GM19025 (cell line): ENCODE measurements at regions not wholly inside any gene's neighbourhood (a gene's known extent, or its start where the extent isn't known, plus 50 kb on each side); places are given as distances from the start of the nearest gene placed in this dataset.
"Not testable (repeated sequence)": the region's sequence is repeated elsewhere in the genome, so short reads cannot be mapped to it uniquely, and the experiment has no call there.

Experiments
- ATAC-seq: cut with Tn5 transposase; IDR thresholded peaks from one replicate; pipeline ENCODE4 v1.9.1; 2021; ENCODE audit warnings: mild to moderate bottlenecking, low read depth, moderate library complexity; ENCODE audit not compliant: unreplicated experiment

- no peak for ATAC-seq
Measured at GRCh38 chr1:188826800-188827199, 1650.9 kb downstream of the BRINP3 start.

DNA sequence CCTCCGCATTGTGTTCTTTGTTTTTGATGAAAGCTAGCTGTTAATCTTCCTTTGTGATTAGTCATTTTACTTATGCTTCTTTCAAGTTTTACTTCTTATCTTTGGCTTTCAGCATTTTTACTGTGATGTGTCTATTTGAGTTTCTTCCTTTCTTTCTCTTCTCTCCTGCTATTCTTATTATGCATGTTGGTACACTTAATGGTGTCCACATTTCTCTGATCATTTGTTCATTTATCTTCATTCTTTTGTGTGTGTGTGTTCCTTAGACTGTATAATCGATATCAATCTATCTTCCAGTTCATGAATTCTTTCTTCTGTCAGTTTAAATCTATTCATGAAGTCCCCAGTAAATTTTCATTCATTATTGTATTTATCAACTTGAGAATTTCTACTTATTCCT, 1650.3 kb downstream of the BRINP3 start:
- ATAC-seq = no peak

- ATAC-seq = not testable (repeated sequence)
Measured at GRCh38 chr1:188841111-188841696, 1636.5 kb downstream of the BRINP3 start.

- no peak for ATAC-seq
Measured at GRCh38 chr1:188846468-188846867, 1631.2 kb downstream of the BRINP3 start.

DNA sequence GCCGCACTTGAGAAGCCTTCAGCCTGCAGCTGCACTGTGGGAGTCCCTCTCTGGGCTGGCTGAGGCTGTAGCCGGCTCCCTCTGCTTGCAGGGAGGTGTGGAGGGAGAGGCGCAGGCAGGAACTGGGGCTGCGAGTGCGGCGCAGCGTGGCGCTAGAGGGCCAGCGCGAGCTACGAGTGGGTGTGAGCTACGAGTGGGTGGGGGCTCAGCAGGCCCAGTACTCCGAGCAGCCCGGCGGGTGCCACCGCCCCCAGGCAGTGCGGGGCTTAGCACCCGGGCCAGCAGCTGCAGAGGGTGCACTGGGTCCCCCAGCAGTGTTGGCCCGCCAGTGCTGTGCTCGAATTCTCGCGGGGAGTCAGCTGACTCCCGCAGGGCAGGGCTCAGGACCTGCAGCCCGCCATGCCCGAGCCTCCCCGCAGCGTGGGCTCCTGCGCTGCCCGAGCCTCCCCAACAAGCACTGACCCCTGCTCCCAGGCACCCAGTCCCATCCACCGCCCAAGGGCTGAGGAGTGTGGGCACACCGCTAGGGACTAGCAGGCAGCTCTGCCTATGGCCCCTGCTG, 1620.1 kb downstream of the BRINP3 start:
- no peak for ATAC-seq

DNA sequence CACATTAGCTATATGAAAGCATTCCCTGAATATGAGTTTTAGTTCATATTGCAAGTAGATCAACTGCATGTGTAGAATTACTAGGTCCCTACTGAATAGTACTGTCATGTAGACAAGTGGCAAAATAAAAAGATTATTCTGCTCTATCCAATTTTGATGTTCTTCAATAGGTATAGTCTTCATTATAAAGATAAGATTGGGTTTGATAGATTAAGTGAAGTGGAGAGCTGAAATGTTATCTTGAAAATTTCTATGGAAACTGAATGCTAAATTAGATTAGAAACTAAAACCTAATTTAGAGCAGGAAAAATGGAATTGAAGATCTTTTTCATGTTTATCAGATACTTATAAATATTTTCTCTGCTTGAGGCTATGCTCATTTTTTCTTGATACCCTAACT, 1610.0 kb downstream of the BRINP3 start:
- no peak for ATAC-seq

GRCh38 chr1:188871164-188871563, 1606.5 kb downstream of the BRINP3 start:
- ATAC-seq = no peak

DNA sequence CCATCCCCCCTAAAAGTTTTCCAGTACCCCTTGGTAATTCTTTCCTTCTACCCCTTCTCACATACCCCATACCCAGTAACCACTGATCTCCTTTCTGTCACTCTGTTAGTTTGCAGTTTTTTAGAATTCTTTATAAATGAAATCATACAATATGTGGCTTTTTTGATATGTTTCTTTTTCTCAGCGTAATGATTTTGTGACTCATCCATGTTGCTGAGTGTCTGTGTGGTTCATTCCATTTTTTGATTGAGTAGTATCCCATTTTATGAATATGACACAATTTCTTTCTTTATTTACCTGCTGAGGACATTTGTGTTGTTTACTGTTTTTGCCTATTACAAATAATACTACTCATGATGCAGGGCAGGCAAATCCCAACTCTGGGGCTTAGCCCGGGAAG, 1605.3 kb downstream of the BRINP3 start:
- no peak for ATAC-seq

DNA sequence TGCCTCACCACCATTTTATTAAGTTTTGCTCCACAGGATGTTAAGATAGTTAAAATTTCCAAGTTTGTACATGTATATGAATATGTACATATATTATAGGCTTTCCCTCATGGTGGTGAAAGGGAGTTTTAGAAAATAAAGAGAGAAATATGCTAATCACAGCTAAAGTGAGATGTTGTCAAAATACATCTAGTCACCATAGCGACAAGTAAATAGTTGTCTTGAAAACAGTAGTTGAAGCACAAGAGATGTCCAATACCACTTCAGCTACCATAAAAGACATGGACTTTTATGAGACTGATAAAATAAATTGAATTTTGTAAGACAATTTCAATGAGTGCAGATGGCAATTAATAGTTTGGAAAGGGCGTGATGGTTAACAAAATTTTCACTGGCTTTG, 1600.0 kb downstream of the BRINP3 start:
- no peak for ATAC-seq

- ATAC-seq = no peak
Measured at GRCh38 chr1:188888386-188888785, 1589.3 kb downstream of the BRINP3 start.

GRCh38 chr1:188889166-188889565, 1588.5 kb downstream of the BRINP3 start:
- ATAC-seq = no peak

- no peak for ATAC-seq
Measured at GRCh38 chr1:188891958-188892357, 1585.7 kb downstream of the BRINP3 start.

DNA sequence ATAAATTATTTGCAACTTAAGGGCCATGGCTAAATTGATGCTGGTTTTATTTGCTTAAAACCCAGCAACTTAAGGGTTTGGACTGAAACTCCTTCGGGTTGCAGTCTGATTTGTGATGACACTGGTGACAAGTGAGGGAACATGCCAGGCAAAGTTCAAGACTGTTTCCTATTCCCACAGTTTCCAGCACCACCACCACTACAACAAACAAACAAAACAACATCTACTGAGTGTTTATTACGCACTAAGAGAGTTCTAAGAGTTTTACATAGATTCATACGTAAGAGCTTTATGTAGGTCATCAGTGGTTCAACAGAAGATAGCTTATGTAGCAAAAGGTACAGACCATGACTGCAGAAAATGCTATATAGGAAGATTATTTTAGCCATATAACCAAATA, 1582.1 kb downstream of the BRINP3 start:
- no peak for ATAC-seq

- no peak for ATAC-seq
Measured at GRCh38 chr1:188903241-188903640, 1574.4 kb downstream of the BRINP3 start.

- no peak for ATAC-seq
Measured at GRCh38 chr1:188904201-188904600, 1573.5 kb downstream of the BRINP3 start.

GRCh38 chr1:188906921-188907641, 1570.6 kb downstream of the BRINP3 start:
- no peak for ATAC-seq

GRCh38 chr1:188930382-188930781, 1547.3 kb downstream of the BRINP3 start:
- ATAC-seq = no peak

- ATAC-seq = no peak
Measured at GRCh38 chr1:188931506-188931905, 1546.2 kb downstream of the BRINP3 start.

DNA sequence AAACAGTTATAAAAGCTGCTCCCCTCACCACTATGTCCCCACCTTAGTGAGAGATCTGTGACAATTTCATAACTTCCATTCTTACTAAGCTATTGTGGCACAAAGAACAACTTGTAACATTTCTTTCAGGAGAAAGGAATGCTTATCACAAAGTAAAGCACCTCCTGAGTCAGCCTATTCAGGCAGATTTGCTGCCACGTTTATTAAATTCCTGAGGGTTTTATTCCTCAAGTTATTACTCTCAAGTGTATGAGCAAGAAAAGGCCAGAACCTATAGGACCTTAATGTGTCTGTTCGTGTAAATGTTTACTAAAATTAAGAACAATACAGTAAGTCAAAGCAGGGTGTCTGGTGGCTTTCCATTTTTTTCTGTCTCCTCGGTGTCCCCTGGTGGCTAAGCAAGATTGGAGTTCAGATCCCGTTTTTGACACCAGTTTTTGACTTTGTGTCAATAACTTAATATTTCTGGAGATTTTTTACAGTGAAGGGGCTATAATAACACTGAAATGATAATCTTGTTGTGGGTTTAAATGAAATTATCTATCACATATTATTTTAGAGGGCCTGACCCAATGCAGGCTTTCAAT, 1539.6 kb downstream of the BRINP3 start:
- no peak for ATAC-seq

DNA sequence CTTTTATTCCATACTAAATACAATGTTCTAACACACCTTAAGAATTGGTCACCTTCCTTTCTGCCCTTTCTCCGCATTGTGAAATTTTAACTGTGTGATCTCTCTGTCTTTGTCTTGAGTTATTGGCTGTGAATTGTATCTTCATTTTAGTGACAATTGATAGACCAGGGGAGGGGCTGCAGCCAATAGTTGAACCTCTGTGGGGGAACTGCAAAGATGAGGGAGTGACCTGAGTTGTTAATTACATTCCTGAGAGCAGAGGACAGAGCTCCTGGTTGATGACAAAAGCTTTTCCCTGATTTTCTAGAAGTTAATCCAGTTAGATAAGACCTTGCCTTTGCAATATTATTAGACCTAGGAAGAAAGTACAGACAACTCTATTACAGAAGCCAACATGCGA, 1535.7 kb downstream of the BRINP3 start:
- no peak for ATAC-seq

DNA sequence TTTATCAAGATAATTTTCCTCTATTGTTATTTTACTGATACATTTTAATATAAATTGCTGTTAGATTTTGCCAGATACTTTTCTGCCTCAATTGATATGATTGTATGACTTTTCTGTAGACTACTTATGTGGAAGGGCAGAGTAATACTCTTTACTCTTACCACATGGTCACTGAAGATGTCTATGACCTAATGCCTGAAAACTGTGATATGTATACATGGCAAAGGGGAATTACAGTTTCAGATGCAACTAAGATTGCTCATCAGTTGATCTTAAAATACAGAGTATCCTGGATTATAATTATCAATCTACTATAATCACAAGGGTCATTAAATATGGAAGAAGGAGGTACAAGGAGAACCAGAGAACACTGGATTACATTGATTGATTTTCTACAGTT, 1528.0 kb downstream of the BRINP3 start:
- ATAC-seq = no peak
